ENCODE measurements at regions not wholly inside any gene's neighbourhood (a gene's known extent, or its start where the extent isn't known, plus 50 kb on each side); places are given as distances from the start of the nearest gene placed in this dataset.

GRCh38 chr6:130700397-130700796, 126.8 kb upstream of the SMLR1 start:
- no peak for TF ChIP-seq CTCF (IDR thresholded peaks at IDR 0.05)
- no peak for TF ChIP-seq SIN3A (IDR thresholded peaks at IDR 0.05; ENCODE audit: borderline replicate concordance, insufficient read depth, low read depth, low read length)
- no peak for TF ChIP-seq POLR2AphosphoS5 (IDR thresholded peaks at IDR 0.05; ENCODE audit: low read depth, low read length)
- no peak for TF ChIP-seq REST (IDR thresholded peaks at IDR 0.05; ENCODE audit: insufficient read depth in 1 of 2, low read depth in 2 of 2, low read length in 1 of 2)
